B cell (primary cell): ENCODE measurements at regions not wholly inside any gene's neighbourhood (a gene's known extent, or its start where the extent isn't known, plus 50 kb on each side); places are given as distances from the start of the nearest gene placed in this dataset.

Experiments used
- ATAC-seq: fragments of 200-7000 bp; cut with Tn5 transposase; one replicate; pipeline ENCODE4 v1.10.0; 2021; ENCODE audit warnings: low read depth, mild to moderate bottlenecking, moderate number of reproducible peaks, moderate library complexity
- CTCF ChIA-PET: fragments of 350-600 bp; sonication (Branson Sonifier 250); formaldehyde crosslinking; loops from one replicate; lab custom pipeline; 2021; ENCODE audit warnings: antibody characterized with exemption, inconsistent platforms; lab: Charles Lee
- POLR2A ChIA-PET: fragments of 350-600 bp; sonication (Branson Sonifier 250); formaldehyde crosslinking; loops from one replicate; lab custom pipeline; 2021; ENCODE audit warnings: antibody characterized with exemption; lab: Charles Lee
- DNase-seq: peaks from one replicate; pipeline ENCODE4 v3.0.0; 2013
- H2AFZ ChIP-seq: 2 replicates; pipeline ENCODE4 v1.6.1; 2012; ENCODE audit warnings: mild to moderate bottlenecking, low read depth, low read length; ENCODE audit not compliant: insufficient read depth, poor library complexity, severe bottlenecking
- H3K27ac ChIP-seq, 2 donors: 1 replicate in 1 of 2; 2 replicates in 1 of 2; pipeline ENCODE4 v1.5.1; 2012 to 2013; ENCODE audit warnings: low read length in 2 of 2, mild to moderate bottlenecking in 2 of 2, moderate library complexity in 1 of 2
- H3K27me3 ChIP-seq, 4 experiments: fragments of 200-600 bp in 1 of 4; sonication (generic) in 1 of 4; replicated peaks in 1 of 4; 1 replicate in 2 of 4; 2 replicates in 2 of 4; pipeline versions ENCODE4 v1.6.1 to v1.7.0; 2013 to 2016; ENCODE audit warnings: low read length in 3 of 4, mild to moderate bottlenecking in 2 of 4, mixed read lengths in 1 of 4, moderate library complexity in 1 of 4; ENCODE audit not compliant: insufficient read depth in 4 of 4, control insufficient read depth in 3 of 4; ENCODE audit errors: control extremely low read depth in 1 of 4
- H3K36me3 ChIP-seq, 2 experiments: replicated peaks in 1 of 2; 1 replicate in 1 of 2; 2 replicates in 1 of 2; pipeline versions ENCODE4 v1.6.1 to v1.7.1; 2013; ENCODE audit warnings: low read length in 1 of 2; ENCODE audit not compliant: insufficient read depth in 2 of 2, control insufficient read depth in 1 of 2; ENCODE audit errors: control extremely low read depth in 1 of 2, extremely low read depth in 1 of 2
- H3K4me1 ChIP-seq, 2 donors: fragments of 200-600 bp in 1 of 2; sonication (generic) in 1 of 2; 1 replicate in 1 of 2; 2 replicates in 1 of 2; pipeline versions ENCODE4 v1.5.1 to v1.6.1; 2013 to 2017; ENCODE audit warnings: low read length in 2 of 2; ENCODE audit not compliant: control insufficient read depth in 2 of 2, insufficient read depth in 2 of 2
- H3K4me2 ChIP-seq: replicated peaks from 2 replicates; pipeline ENCODE3; 2012; ENCODE audit warnings: mild to moderate bottlenecking, low read depth, low read length; ENCODE audit not compliant: poor library complexity, severe bottlenecking
- H3K4me3 ChIP-seq, 5 experiments: fragments of 200-600 bp in 1 of 5; sonication (generic) in 1 of 5; 1 replicate in 3 of 5; 2 replicates in 2 of 5; pipeline versions ENCODE4 v1.5.1 to v1.7.0; 2011 to 2016; ENCODE audit warnings: low read length in 4 of 5, mild to moderate bottlenecking in 4 of 5, low read depth in 2 of 5, control low read depth in 1 of 5, moderate library complexity in 1 of 5; ENCODE audit not compliant: insufficient read depth in 1 of 5; ENCODE audit errors: control extremely low read depth in 1 of 5, extremely low read depth in 1 of 5
- H3K79me2 ChIP-seq: fragments of 200-600 bp; sonication (generic); one replicate; pipeline ENCODE4 v1.6.0; 2016; ENCODE audit warnings: low read length; ENCODE audit not compliant: control insufficient read depth, insufficient read depth
- H3K9ac ChIP-seq: fragments of 200-600 bp; sonication (generic); 2 replicates; pipeline ENCODE4 v1.6.1; 2017; ENCODE audit warnings: mild to moderate bottlenecking, low read length, moderate library complexity
- H3K9me3 ChIP-seq, 3 donors: one replicate each; pipeline versions ENCODE4 v1.6.1 to v1.7.1; 2013; ENCODE audit warnings: low read length in 2 of 3; ENCODE audit not compliant: control insufficient read depth in 2 of 3, insufficient read depth in 1 of 3; ENCODE audit errors: control extremely low read depth in 1 of 3
- H4K20me1 ChIP-seq: 2 replicates; pipeline ENCODE4 v1.6.0; 2012; ENCODE audit warnings: mild to moderate bottlenecking, low read length; ENCODE audit not compliant: insufficient read depth, control insufficient read depth, poor library complexity, severe bottlenecking
- H3K27ac Mint-ChIP-seq: one replicate; pipeline ENCODE4 v1.8.0; 2021; ENCODE audit warnings: mixed read lengths
- H3K27me3 Mint-ChIP-seq: one replicate; pipeline ENCODE4 v1.8.0; 2021; ENCODE audit warnings: mixed read lengths
- H3K4me1 Mint-ChIP-seq: one replicate; pipeline ENCODE4 v1.8.0; 2021; ENCODE audit warnings: mixed read lengths
- H3K4me3 Mint-ChIP-seq: one replicate; pipeline ENCODE4 v1.8.0; 2021; ENCODE audit warnings: mixed read lengths
- H3K9me3 Mint-ChIP-seq: one replicate; pipeline ENCODE4 v1.8.0; 2022; ENCODE audit warnings: mixed read lengths; ENCODE audit not compliant: insufficient read depth
- EZH2 ChIP-seq: IDR thresholded peaks from 2 replicates; pipeline ENCODE4 v1.6.1; 2012; ENCODE audit warnings: borderline replicate concordance, low read depth, mild to moderate bottlenecking, moderate library complexity, low read length; ENCODE audit not compliant: insufficient read depth, poor library complexity, severe bottlenecking
- WGBS: methylation state at CpG from one replicate; pipeline ENCODE4 v1.1.5; 2013; ENCODE audit warnings: missing lambda C conversion rate; ENCODE audit not compliant: insufficient coverage; 5-methylcytosine and 5-hydroxymethylcytosine counted together
- intact Hi-C: fragments of 100-400 bp; cut with micrococcal nuclease; formaldehyde crosslinking; loops from one replicate; pipeline ENCODE4 v1.10.0; 2022
- TF ChIP-seq, protein P1 (sequence below): fragments of 200-600 bp; IDR thresholded peaks from one replicate; pipeline ENCODE4 v1.8.0; 2022; ENCODE audit warnings: antibody characterized with exemption, mild to moderate bottlenecking

DNA sequence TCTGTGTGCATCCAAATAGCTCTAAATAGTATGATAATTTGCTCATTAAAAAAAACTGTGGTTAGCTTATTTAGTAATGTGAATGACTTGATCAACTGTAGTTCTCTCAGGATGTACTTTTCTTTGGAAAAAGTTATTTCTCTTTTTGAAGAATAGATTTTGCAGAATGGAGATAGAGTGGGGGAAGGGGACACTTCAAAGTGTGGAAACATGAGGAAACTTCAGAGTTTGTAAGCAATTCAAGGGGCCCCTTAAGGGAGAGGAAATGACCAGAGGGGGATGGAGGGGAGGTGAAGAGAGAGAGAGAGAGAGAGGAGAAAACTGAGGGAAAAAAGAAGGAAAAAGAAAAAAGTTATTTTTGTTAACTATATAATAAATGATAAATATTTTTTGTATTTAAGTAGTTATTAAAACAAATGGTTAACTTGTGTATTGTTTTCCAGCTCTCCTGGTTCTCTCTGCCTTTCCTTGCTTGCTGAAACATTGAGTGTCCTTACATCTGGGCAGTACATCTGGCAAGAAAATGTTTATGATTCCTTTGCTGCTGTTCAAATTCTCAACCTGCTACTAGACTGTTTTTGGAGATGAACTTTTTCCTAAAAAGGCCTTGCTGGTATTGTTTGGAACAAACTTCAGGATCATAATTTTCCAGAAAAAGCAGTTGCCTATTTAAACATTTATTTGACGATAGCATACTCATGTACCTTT, 497.5 kb upstream of the CITED2 start:
- ATAC-seq = no peak
- no peaks in the 10 kb centered on the region for H3K9me3 ChIP-seq
- H3K4me2 ChIP-seq = no peak overlapping the region
- H3K9me3 Mint-ChIP-seq = no peaks in the 10 kb centered on the region
- no peak overlapping the region for H3K4me3 Mint-ChIP-seq
- H3K27me3 Mint-ChIP-seq = no peaks in the 10 kb centered on the region
- no peaks in the 10 kb centered on the region for H3K27me3 ChIP-seq
- intact Hi-C loops = no loop called here
- H3K4me1 ChIP-seq = no peaks in the 10 kb centered on the region
- no peak overlapping the region for H3K27ac ChIP-seq
- H3K4me1 Mint-ChIP-seq = no peaks in the 10 kb centered on the region
- H4K20me1 ChIP-seq = no peaks in the 10 kb centered on the region
- WGBS = no CpG with 5 or more reads among the region's 1 CpG
- POLR2A ChIA-PET = no interaction called here
- no peak overlapping the region for H3K4me3 ChIP-seq
- TF ChIP-seq, protein P1, sequence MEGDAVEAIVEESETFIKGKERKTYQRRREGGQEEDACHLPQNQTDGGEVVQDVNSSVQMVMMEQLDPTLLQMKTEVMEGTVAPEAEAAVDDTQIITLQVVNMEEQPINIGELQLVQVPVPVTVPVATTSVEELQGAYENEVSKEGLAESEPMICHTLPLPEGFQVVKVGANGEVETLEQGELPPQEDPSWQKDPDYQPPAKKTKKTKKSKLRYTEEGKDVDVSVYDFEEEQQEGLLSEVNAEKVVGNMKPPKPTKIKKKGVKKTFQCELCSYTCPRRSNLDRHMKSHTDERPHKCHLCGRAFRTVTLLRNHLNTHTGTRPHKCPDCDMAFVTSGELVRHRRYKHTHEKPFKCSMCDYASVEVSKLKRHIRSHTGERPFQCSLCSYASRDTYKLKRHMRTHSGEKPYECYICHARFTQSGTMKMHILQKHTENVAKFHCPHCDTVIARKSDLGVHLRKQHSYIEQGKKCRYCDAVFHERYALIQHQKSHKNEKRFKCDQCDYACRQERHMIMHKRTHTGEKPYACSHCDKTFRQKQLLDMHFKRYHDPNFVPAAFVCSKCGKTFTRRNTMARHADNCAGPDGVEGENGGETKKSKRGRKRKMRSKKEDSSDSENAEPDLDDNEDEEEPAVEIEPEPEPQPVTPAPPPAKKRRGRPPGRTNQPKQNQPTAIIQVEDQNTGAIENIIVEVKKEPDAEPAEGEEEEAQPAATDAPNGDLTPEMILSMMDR = no peak
- no peak for TF ChIP-seq EZH2
- H2AFZ ChIP-seq = no peak overlapping the region
- DNase-seq = no peak
- H3K79me2 ChIP-seq = no peaks in the 10 kb centered on the region
- no peak overlapping the region for H3K27ac Mint-ChIP-seq
- CTCF ChIA-PET = no interaction called here
- H3K9ac ChIP-seq = no peak overlapping the region
- no peaks in the 10 kb centered on the region for H3K36me3 ChIP-seq

- H3K4me3 ChIP-seq = no peak overlapping the region
- 80% methylated on average over 5 of the region's 6 CpGs for WGBS
- TF ChIP-seq, protein P1 = no peak
- TF ChIP-seq EZH2 = no peak
- H4K20me1 ChIP-seq = no peaks in the 10 kb centered on the region
- no peaks in the 10 kb centered on the region for H3K4me1 ChIP-seq
- H3K4me1 Mint-ChIP-seq = no peaks in the 10 kb centered on the region
- ATAC-seq (no peak), DNase-seq (no peak)
- H3K9me3 ChIP-seq = no peaks in the 10 kb centered on the region
- H3K4me3 Mint-ChIP-seq = no peak overlapping the region
- H3K9me3 Mint-ChIP-seq = no peaks in the 10 kb centered on the region
- H3K27me3 ChIP-seq = no peaks in the 10 kb centered on the region
- intact Hi-C loops = no loop called here
- H3K79me2 ChIP-seq = no peaks in the 10 kb centered on the region
- POLR2A ChIA-PET = no interaction called here
- H3K27ac ChIP-seq = no peak overlapping the region
- CTCF ChIA-PET = no interaction called here
- H2AFZ ChIP-seq = no peak overlapping the region
- no peaks in the 10 kb centered on the region for H3K36me3 ChIP-seq
- no peak overlapping the region for H3K9ac ChIP-seq
- no peaks in the 10 kb centered on the region for H3K27me3 Mint-ChIP-seq
- no peak overlapping the region for H3K27ac Mint-ChIP-seq
- H3K4me2 ChIP-seq = no peak overlapping the region
Observed at GRCh38 chr6:139871165-139871710, 496.8 kb upstream of the CITED2 start.
